IPS-NIHi11 (cell line): ENCODE measurements at regions not wholly inside any gene's neighbourhood (a gene's known extent, or its start where the extent isn't known, plus 50 kb on each side); places are given as distances from the start of the nearest gene placed in this dataset.
A peak's percentile ranks its signal among the peaks of the same experiment; 100 is the strongest.

ENCODE experiments used
- DNase-seq: peaks from one replicate; pipeline ENCODE4 v3.0.0; 2012; ENCODE audit warnings: mixed read lengths, low spot score

DNA sequence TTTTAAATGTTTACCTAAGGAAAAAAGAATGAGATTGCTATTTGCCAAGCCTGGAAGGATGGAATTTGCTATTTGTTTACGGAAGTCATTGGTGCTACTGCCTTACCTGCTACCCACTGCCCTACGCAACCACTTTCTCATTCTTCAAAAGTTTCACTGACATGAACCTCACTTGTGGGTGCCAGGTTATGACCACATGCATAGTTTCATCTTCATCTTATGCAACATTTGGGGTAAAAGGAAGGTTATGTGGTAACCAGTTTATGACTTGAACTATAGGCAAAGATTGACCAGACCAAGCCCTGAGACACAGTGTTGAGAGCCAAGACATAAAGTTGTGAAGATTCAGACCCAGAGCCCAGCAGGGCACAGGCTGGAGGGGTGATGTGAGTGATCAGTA lies 142.5 kb downstream of the LACC1 start:
- DNase-seq: no peak

DNA sequence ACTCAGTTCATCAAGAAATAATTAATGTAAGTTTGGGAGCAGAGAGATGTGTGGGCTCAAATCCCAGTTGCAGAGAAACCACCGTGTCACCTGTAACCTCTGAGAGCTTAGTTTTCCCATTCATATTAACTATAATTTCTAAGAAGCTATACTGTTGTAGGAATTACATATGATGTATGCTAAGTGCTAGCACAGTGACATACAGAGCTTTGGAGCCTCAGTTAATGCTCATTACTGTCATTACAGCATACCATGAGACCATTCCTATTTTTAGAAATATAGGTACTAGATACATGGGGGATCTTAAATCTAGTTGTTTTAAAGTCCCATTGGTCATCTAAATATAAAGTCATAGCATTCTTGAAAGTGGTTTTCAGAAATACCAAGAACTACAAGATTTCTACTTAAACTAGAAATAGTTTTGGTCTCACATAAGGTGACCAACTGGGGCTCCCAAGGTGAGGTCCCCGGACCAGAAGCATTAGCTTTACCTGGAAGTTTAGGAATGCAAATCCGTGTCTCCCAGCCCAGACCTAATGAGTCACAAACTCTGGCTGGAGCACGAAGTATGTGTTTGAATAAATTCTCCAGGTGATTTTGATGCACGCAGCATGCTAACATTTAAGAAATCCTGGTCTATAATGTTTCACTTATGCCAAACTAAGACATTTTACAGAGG lies 144.6 kb downstream of the LACC1 start:
- DNase-seq: no peak

DNA sequence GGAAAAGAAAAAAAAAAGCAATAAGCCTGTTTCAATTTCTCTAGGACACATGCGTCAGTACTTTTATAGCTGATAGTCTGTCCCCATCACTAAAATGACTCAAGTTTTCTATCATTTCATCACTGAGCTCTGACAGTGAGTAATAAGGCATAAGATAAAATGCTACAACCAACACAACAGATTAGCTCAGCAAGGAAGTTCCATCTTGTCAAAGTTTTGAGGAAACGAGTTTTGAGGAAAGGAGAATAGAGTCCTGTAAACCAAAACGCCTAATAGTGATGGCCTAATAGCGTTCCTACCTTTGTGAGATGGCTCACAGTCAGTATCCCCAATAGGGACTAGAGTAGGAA lies 145.1 kb downstream of the LACC1 start:
- DNase-seq: no peak

DNA sequence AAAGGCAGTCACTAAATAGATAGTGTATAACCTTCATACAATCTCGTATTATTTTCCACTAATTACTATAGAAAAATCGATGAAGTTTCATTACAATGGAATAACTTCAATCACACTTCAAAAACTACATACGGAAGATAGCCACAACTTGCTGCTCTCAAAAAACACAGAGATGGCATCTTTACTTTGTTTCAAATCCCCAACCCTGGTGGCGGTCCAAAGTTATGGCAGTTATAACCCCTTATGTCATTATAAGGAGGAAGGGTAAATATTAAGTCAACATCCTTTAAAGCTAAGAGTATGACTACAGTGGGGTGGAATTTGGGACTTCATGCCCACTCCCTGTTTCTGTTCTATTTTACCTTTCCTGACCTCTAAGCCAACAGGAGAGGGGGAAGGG lies 146.5 kb downstream of the LACC1 start:
- DNase-seq: no peak

DNA sequence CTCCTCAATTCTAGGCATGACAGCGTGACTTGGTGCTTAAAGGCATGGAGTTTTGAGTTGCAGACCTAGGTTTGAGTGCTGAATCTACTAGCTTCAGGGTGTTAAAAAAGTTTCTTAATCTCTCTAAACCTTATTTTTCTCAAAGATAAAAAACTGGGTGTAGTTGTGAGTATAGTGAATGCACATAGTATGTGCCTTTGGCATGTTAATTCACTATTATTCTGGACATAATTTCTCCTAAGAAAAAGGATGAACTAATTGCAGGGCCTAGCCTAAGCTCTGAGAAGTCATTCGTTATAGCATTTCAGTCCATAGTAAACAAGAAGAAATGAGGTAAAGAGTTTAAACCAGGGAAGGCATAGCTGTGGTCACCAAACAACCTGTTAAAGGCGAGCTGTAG lies 149.0 kb downstream of the LACC1 start:
- DNase-seq: no peak

DNA sequence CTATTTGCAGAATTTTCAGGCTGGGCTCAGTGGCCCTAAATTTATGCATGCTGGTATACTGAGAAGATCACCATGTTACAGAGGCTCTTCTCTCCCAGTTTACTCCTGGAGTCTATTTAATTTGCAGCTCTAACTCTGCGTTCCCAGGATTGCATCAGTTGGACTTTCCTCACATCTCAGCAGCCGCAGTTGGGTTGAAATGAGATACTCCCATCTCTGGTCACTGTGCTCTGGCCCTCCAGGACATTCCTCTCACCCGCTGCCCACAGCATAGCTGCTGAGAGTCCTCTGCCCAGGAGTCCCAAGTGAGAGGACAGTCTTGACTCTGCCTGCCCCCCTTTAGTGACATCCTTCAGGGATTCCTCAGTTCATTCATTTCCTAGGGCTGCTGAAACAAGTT lies 150.9 kb downstream of the LACC1 start:
- DNase-seq: no peak

DNA sequence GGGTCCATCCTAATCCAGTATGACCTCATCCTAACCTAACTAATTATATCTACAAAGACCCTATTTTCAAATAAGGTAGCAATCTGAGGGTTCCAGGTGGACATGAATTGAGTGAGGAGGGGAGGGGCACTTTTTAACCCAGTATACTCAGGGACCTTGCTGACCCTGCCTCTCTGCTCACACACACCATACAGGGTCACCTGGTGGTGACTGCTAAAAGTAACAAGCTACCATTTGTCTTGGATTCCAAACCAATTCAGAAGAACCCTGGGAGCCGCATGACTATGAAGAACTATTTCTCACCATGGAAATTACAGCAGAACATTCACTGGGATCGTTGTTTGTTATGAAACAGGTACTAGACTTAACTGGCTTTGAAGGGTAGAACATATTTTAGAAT lies 151.9 kb downstream of the LACC1 start:
- DNase-seq: peak; percentile 15

DNA sequence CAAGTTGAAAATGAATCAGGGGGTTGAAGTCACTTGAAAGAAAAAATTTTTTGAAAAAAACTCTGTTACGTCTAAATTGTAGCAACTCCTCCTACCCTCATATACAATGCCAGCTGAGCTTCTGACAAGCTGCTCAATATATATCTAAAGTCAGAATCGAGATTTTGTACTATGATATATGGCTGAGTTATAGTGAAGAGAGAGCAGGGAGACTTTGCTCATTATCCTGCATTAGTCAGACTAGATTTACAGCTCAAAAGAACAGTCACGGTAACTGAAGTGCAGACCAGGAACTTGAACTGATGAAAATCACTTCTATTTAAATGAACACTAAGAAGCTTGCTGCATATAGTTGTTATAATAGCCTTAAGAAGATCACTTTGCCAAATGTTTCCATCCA lies 153.1 kb downstream of the LACC1 start:
- DNase-seq: no peak

DNA sequence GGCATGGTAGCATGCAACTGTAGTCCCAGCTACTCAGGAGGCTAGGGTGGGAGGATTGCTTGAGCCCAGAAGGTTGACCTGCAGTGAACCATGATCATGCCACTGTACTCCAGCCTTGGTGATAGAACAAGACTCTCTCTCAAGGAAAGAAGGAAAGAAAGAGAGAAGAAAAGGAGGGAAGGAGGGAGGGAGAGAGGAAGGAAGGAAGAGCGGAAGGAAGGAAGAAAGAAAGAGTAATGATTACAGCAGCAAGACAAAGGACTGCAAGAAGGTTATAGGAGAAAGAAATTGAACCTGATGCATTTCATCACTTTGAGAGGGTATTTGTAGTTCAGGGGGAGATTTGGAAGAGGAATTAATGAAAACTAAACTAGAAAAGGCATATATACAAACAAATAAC lies 155.7 kb downstream of the LACC1 start:
- no peak for DNase-seq

DNA sequence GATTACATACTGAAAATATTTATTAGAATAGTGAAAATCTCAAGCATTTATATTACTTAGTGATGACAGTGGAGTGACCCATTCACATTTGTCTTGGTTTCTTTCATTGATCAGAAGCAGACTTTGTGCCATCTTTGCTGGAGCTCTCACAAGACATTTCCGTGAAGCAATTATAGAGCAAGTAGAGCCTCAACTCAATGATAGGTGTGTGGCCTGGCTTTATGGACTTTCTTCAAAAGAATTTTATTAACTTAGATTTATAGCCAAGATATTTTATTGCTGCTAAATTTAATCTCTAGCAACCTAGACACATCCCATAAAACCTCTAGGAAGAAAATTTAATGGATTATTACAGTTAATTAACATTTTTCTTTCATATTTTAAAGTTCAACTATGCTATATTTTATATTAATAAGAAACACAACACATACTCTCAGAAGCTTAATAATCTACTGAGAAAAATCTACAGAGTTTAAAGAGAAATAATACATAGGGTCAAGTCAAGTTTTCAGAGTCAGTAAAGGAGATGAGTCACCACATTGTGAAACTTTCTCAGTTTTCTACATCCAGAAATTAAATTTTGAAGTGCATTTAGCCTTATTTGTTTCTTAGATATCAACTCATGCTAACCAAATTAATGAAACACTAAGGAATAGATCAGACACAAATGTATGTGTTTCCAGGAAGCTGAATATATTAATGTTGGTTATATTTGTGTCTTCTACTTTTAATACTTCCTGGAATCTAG lies 160.5 kb downstream of the LACC1 start:
- DNase-seq: no peak

DNA sequence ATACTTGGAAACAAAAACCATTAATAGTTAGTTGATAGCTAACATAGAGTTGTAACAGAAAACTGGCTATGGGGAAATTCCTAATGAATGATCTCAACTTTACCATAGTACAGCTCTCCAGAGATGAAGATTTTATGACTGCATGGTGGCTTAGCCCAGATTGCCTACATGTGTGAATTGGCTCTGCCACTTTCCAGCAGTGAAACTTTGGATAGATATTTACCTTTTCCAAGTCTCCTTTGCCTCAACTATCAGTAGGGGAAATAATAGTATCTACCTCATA lies 161.1 kb downstream of the LACC1 start:
- DNase-seq: no peak

DNA sequence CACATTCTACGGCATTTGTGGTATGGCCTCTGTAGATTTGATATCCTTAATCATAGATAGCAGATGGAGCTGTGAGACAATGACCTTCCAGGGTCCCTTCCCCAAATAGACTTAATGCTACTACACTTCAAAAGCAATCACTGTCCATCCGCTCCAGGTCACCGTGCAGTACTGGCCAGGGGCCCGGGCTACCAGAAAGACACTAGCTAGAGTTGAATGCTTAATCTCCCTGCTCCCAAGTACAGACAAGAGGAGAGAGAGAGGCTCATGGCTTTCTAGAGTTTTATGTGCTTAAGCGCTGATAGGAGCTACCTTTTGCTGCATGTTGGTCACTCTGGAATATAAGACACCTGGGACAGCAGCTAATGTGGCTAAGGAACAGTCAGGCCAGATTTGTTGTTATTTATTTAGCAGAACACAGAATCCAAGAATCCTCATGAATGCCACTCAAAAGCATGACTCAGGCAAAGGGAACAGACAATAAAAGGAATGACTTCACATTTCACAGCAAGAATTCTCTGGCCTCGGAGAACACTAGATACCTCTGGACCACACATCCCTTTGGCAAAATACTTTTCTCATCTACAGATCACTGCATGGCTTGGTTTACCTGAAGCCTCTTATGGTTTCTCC lies 165.0 kb downstream of the LACC1 start:
- DNase-seq: no peak

DNA sequence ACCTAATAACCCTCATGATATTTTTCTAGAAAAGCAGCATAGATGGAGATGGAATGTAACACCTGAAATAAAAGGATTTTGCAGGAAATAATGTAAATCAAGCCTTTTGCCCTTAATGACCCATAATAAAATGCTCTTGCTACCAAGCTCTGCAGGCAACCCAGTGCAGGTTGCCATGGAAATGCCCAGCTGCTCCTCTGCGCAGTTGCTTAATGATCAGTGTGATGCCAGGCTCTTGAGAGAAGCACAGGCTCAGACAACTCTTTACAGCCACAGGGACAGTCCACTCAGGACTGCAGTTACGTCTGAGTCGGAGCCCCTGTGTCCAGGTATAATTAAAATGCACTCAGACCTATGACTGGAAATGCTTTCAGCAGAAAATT lies 165.5 kb downstream of the LACC1 start:
- no peak for DNase-seq

DNA sequence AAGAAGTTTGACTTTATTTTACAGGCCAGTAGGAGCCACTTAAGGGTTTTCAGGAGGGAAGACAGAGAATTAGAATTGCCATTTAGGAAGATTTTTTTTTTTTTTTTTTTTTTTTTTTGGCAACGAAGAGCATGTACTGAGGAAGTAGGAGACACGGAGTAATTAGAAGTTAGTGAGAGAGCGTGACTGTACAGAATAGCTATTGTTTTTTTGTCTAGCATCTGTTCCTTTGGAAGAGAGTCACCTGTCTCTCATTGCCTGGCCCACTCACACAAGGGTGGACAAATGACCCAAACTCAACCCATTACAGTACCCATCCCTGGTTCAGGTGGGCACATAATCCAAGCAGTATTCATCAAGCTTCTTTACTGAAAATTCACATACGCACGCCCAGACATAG lies 166.7 kb downstream of the LACC1 start:
- DNase-seq: no peak

DNA sequence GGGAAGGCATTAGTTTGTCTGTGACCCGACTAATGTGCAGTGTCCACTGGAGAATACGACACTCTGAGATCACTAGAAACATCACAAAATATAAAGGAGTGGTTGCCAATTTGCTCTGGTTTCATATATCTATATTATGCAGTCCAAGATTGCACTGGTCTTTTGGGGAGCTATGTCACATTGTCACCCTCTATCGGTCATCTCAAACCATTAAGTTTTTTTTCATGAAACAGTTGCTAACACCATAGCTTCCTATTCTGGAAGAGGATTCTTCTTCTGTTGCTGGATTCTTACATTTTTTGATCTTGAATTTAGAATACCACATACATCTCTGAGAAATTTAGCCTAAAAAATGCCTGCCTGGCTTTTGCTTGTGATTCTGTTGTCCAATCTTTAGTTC lies 168.6 kb downstream of the LACC1 start:
- DNase-seq: no peak

DNA sequence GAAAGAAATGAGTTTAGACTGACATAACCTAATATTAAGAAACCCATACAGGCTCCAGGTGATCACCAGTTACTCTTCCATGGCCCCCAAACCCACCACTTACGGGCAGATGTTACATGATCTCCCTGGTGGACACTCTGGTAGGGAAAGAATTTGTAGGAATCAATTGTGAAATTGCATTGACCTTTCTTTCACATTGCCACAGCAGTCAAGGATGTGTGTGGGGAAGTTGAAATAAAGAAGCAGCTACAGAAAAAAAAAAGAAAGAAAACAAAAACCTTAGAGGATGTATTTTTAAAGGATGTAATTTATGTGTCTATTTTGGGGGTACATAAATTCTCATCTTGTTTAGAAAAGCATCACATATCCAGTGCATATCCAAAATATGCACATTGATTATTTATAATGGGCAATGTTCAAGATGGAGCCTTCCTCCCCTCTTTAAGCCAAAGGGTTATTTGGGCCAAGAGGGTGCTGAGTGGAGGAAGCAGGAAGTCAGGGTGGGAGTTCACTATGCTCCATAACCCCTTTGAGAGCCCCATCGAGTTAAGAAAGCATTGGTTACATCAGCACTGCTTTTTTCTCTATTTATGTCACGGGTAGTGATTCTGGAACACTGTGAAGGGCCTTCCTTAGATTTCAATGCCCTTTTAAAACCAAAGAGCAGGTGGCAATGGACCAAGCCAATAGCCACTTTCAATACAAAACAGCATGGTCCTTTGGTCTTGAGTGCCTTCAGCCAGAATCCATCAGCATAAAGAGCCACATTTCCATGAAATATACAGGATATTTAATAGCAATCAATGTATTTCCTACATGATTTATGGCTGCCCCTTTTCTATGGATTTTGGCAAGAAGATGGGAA lies 169.6 kb downstream of the LACC1 start:
- no peak for DNase-seq

DNA sequence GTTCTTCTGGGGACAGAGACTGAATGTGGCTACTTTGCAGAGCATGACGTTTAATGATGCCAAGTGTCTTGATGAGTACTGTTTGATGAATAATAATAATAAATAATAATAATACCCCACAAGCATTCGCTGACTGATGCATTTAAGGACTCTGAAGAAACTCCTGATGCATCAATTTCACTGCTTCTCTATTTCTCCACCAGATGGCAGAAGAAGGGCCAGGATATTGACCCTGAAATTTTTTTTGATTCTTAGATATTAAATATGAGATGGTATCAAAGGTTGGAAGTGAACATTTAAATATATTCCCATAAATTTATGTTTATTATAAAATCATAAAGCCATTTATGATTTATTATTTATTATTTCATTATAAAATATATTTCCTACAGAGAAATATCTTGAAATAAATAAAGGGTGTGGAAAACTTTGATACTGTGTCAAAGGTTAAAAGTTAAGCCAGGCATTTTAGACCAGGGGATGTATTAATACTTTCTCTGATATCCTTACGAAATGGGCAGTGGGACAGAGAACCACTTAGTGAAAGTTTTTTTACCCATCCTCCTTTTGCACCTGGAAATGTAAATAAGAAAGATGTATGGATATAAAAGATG lies 170.9 kb downstream of the LACC1 start:
- peak; percentile 26 for DNase-seq

DNA sequence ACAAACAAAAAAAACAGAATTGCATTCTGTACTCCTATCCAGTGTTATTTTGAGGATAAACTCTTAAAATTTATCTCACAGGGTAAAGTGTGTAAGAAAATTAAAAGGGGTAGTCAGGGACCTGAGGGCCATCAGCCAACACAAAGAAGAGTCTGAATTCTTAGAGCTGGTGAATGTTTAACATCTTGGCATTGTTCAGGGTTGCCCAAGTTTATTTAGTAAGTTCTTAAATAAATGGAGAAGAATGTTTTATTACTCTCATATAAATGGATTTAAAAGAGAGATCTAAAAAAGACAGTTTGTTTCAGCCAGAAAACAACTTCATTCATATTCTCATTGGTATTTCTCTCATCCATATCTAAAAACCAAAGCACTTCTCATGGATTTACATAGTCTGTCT lies 171.7 kb downstream of the LACC1 start:
- no peak for DNase-seq

DNA sequence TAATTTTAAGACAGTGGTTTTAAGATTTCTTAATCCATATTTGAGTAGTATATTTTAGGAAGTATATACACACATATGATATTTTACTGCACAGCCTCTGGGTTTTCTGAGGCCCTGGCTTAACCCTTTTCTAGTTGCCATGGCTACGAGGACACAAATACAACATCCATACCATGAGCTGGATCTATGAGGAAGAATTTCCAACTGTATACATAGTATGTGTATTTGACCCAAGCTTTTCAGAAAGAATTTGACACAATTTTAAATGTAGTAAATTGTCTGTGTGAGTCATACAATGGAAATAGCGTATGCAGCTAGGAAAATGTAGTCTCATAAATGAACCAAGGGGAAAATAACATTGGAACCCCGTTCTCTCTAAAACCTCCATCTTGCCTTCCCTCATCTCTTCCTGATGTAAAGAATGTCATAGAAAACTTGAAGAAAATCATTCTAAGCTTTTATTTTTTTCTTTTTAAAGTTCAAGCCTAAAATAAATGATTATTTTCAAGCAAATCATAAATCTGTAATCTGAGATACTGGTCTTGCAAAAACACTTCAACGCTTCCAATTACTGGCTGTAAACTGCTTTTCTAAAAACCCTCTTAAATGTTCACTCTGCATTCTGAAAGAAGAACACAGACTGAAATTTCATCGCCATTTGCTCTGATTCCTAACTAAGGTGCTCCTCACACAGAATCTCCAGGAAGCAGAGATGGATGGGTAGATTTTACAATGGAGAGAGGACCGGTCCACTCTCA lies 172.4 kb downstream of the LACC1 start:
- no peak for DNase-seq

DNA sequence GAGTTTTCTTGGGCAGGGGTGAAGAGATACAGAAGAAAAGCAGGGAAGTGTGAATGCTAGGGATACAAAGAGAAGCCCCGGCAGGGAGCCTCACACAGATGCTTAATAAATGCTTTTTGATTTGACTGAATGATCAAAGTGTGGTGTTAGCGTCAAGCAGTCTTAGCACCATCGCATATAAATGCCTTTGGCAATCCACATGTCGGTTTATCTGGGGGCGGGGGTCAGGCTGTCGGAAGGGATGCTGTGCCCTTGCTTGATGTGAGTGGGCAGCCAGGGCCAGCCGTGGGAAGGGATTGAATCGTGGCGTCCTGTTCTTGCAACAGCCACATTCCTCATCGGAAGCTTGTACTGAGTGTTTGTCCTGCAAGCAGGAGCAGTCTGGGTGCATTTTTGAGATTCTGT lies 173.1 kb downstream of the LACC1 start:
- peak; percentile 18 for DNase-seq

DNA sequence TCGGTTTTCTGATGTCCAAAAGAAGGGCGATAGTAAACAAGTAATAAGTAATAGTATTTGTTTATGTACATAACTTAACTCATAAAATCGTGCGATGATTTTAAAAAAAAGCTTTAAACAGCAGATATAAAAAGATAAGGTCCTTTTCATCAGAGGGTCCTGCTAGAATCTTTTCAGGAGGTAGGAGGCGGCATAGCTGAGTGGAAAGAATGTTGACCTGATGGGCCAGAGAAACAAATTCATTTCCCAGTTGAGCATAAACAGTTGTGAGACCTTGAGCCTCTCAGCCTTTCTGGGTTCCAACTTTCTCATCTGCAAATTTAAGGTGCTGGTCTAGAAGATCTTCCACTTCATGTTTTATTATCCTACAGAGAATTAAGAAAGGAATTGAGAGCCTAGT lies 173.5 kb downstream of the LACC1 start:
- DNase-seq: no peak

DNA sequence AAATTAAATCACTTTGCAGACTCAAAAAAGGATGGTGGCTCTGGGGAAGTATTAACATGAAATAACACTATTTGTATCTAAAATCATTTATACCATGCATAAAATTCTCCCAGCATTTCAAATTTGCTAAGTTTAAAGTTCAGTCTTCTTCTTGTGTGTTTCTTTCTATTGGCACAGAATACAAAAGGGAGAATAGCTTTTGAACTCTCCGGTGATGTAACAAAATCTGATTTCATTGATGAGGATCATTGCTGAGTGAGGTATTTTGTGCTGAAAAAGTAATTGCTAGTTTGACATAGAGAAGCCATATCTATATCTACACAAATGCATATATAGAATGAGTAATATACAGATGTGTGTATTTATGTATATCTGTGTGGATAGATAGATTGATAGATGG lies 174.8 kb downstream of the LACC1 start:
- DNase-seq: no peak
